ENCODE measurements at regions not wholly inside any gene's neighbourhood (a gene's known extent, or its start where the extent isn't known, plus 50 kb on each side); places are given as distances from the start of the nearest gene placed in this dataset.

DNA sequence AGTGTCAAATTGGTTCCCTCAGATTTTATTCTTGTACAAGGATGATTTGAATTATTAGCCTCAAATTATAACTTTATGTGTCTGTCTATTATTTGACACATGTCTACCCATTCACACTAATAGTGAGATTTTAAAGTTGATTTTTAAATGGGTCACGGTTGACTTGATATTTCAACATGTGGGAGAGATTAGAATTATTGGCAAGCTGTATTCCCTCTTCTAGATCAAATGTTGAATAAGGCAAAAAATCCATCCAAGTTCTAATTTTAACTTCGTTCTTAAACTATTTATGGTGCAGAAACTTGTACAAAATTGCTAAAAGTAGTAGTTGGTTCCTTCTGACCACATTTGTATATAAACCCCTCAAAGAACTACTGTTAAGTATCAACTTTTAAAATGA, 1498.0 kb downstream of the STIM2 start:
- Histone ChIP-seq H3K36me3 (ENCODE audit: control insufficient read depth in 1 of 2, insufficient read depth in 2 of 2, low read length in 1 of 2) (no peaks in the 10 kb centered on the region), H3K27me3 (ENCODE audit: control insufficient read depth in 1 of 2, insufficient read depth in 2 of 2, low read length in 1 of 2) (no peaks in the 10 kb centered on the region), H3K27ac (ENCODE audit: low read depth in 1 of 2, low read length in 2 of 2) (no peak overlapping the region), H3K4me3 (ENCODE audit: low read length in 2 of 2) (no peak overlapping the region), H3K4me1 (ENCODE audit: control insufficient read depth in 1 of 2, insufficient read depth in 2 of 2, low read length in 2 of 2) (no peaks in the 10 kb centered on the region), H3K9me3 (ENCODE audit: control insufficient read depth, low read length) (no peaks in the 10 kb centered on the region)
- ATAC-seq (ENCODE audit: low FRiP score) (no peak), DNase-seq (no peak)
- intact Hi-C loops (cut with DNase I) = no loop called here
- WGBS, 2 donors = 9 to 11% methylated on average over 2 of the region's 2 CpGs

DNA sequence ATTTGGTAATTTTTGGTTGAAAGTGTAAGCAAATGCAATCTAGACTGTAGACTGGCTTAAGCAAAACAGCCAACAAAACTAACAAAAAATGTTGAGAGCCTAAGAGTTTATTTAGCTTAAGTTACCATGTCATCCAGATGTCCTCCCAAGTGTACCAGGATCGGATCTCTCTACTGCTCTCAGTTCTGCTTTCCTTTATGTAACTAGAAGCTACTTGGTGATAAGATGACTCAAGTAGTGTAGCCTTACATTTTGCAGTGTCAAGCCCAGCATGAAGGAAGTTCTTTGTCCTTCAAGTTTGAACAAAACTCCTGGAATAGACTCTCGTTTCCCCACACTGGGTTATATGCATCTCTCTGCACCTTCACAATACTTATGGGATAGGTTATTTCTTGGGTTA, 1500.0 kb downstream of the STIM2 start:
- no peak overlapping the region for H3K27ac ChIP-seq (ENCODE audit: low read depth in 1 of 2, low read length in 2 of 2)
- H3K27me3 ChIP-seq (ENCODE audit: control insufficient read depth in 1 of 2, insufficient read depth in 2 of 2, low read length in 1 of 2) = no peaks in the 10 kb centered on the region
- DNase-seq = no peak
- no peak for ATAC-seq (ENCODE audit: low FRiP score)
- H3K4me1 ChIP-seq (ENCODE audit: control insufficient read depth in 1 of 2, insufficient read depth in 2 of 2, low read length in 2 of 2) = no peaks in the 10 kb centered on the region
- no peaks in the 10 kb centered on the region for H3K36me3 ChIP-seq (ENCODE audit: control insufficient read depth in 1 of 2, insufficient read depth in 2 of 2, low read length in 1 of 2)
- intact Hi-C loops (cut with DNase I) = no loop called here
- 37 to 42% methylated on average over 2 of the region's 2 CpGs for WGBS, 2 donors
- no peaks in the 10 kb centered on the region for H3K9me3 ChIP-seq (ENCODE audit: control insufficient read depth, low read length)
- H3K4me3 ChIP-seq (ENCODE audit: low read length in 2 of 2) = no peak overlapping the region

DNA sequence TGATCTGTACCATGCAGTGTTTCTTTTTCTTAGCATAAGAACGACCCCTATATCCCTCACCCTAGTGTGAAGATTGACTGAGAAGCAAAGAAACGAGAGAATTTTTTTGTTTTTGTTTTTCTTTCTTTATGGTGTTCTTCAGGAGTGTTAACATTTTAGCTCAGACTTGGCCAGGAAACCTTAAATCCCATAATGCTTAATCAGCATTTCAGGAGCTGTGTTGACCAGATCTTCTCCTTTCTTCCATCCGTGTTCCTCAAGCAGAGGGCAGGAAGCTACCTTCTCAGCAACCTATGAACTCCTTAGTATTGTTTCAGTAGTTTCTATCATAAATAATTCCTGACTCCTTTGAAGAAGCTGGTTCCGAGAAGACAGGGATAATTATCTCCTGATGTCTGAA, 1501.5 kb downstream of the STIM2 start:
- no peaks in the 10 kb centered on the region for H3K9me3 ChIP-seq (ENCODE audit: control insufficient read depth, low read length)
- H3K4me1 ChIP-seq (ENCODE audit: control insufficient read depth in 1 of 2, insufficient read depth in 2 of 2, low read length in 2 of 2) = no peaks in the 10 kb centered on the region
- H3K36me3 ChIP-seq (ENCODE audit: control insufficient read depth in 1 of 2, insufficient read depth in 2 of 2, low read length in 1 of 2) = no peaks in the 10 kb centered on the region
- 21 to 40% methylated on average over 4 of the region's 4 CpGs for WGBS, 2 donors
- no peak overlapping the region for H3K4me3 ChIP-seq (ENCODE audit: low read length in 2 of 2)
- intact Hi-C loops (cut with DNase I) = no loop called here
- no peaks in the 10 kb centered on the region for H3K27me3 ChIP-seq (ENCODE audit: control insufficient read depth in 1 of 2, insufficient read depth in 2 of 2, low read length in 1 of 2)
- no peak overlapping the region for H3K27ac ChIP-seq (ENCODE audit: low read depth in 1 of 2, low read length in 2 of 2)
- ATAC-seq (ENCODE audit: low FRiP score) (no peak), DNase-seq (no peak)

DNA sequence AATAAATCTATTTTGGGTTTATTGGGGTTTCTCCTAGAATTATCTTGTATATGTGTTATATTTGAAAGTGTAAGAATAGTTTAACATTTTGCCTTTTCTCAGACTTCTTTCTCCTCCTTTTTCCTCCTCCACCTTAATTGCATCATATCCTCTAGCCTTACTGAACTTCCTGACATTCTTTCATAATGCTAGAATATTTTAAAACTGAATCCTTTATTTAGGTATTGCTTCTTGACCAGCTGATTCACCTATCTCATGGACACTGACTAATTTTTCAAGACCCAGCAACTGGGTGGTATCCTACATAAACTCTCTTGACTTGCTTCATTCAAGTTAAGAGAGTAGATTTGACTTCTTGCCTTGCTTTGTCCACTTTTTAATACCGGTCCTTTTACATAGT, 1508.9 kb downstream of the STIM2 start:
- no peaks in the 10 kb centered on the region for H3K9me3 ChIP-seq (ENCODE audit: control insufficient read depth, low read length)
- H3K4me1 ChIP-seq (ENCODE audit: control insufficient read depth in 1 of 2, insufficient read depth in 2 of 2, low read length in 2 of 2) = no peaks in the 10 kb centered on the region
- 71 to 73% methylated on average over 1 of the region's 1 CpG for whole genome bisulfite sequencing, 2 donors
- H3K27me3 ChIP-seq (ENCODE audit: control insufficient read depth in 1 of 2, insufficient read depth in 2 of 2, low read length in 1 of 2) = no peaks in the 10 kb centered on the region
- no peak overlapping the region for H3K27ac ChIP-seq (ENCODE audit: low read depth in 1 of 2, low read length in 2 of 2)
- H3K36me3 ChIP-seq (ENCODE audit: control insufficient read depth in 1 of 2, insufficient read depth in 2 of 2, low read length in 1 of 2) = no peaks in the 10 kb centered on the region
- intact Hi-C loops (cut with DNase I) = no loop called here
- DNase-seq = no peak
- no peak for ATAC-seq (ENCODE audit: low FRiP score)
- no peak overlapping the region for H3K4me3 ChIP-seq (ENCODE audit: low read length in 2 of 2)

DNA sequence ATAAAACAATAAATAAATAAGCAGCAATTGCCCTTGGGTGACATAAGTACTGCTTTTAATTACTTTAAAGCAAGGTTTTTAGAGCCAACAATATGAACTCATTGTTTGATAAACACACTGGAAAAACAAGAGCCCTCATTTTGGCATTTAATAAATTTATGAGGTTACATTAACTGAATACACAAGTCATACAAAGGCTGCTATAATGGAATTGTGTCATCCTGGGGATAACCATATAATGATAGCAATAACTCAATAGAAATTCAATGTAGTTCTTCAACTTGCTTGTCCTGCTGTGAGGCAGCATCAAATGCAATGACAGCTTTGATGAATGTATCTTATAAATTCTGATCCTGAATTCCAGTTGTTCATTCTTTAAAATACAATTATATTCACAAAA, 1512.5 kb downstream of the STIM2 start:
- no peak overlapping the region for H3K4me3 ChIP-seq (ENCODE audit: low read length in 2 of 2)
- H3K27ac ChIP-seq (ENCODE audit: low read depth in 1 of 2, low read length in 2 of 2) = no peak overlapping the region
- no peaks in the 10 kb centered on the region for H3K27me3 ChIP-seq (ENCODE audit: control insufficient read depth in 1 of 2, insufficient read depth in 2 of 2, low read length in 1 of 2)
- intact Hi-C loops (cut with DNase I) = no loop called here
- no peaks in the 10 kb centered on the region for H3K4me1 ChIP-seq (ENCODE audit: control insufficient read depth in 1 of 2, insufficient read depth in 2 of 2, low read length in 2 of 2)
- DNase-seq (no peak), ATAC-seq (ENCODE audit: low FRiP score) (no peak)
- no peaks in the 10 kb centered on the region for H3K36me3 ChIP-seq (ENCODE audit: control insufficient read depth in 1 of 2, insufficient read depth in 2 of 2, low read length in 1 of 2)
- H3K9me3 ChIP-seq (ENCODE audit: control insufficient read depth, low read length) = no peaks in the 10 kb centered on the region

DNA sequence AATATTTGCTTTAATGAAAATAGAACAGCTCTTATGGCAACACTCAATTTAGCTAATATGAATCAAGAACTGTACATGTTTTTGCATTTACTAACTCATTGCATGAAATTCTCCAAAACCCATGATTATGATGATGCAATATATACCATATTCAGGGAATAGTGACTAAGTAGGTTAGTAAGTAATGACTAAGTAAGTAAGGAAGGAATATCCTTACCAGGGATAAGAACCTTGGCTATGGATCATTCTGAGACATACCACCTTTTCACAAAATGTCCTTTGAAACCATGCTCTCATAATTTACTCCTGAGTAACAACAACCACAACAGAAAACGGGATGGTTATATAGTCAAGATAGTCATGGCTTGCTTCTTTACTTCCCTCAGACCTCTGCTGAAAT, 1513.0 kb downstream of the STIM2 start:
- Histone ChIP-seq H3K9me3 (ENCODE audit: control insufficient read depth, low read length) (no peaks in the 10 kb centered on the region), H3K27me3 (ENCODE audit: control insufficient read depth in 1 of 2, insufficient read depth in 2 of 2, low read length in 1 of 2) (no peaks in the 10 kb centered on the region), H3K36me3 (ENCODE audit: control insufficient read depth in 1 of 2, insufficient read depth in 2 of 2, low read length in 1 of 2) (no peaks in the 10 kb centered on the region), H3K4me1 (ENCODE audit: control insufficient read depth in 1 of 2, insufficient read depth in 2 of 2, low read length in 2 of 2) (no peaks in the 10 kb centered on the region), H3K4me3 (ENCODE audit: low read length in 2 of 2) (no peak overlapping the region), H3K27ac (ENCODE audit: low read depth in 1 of 2, low read length in 2 of 2) (no peak overlapping the region)
- no peak for DNase-seq
- intact Hi-C loops (cut with DNase I) = no loop called here
- WGBS, 2 donors = 61 to 76% methylated on average over 1 of the region's 1 CpG
- ATAC-seq (ENCODE audit: low FRiP score) = no peak

DNA sequence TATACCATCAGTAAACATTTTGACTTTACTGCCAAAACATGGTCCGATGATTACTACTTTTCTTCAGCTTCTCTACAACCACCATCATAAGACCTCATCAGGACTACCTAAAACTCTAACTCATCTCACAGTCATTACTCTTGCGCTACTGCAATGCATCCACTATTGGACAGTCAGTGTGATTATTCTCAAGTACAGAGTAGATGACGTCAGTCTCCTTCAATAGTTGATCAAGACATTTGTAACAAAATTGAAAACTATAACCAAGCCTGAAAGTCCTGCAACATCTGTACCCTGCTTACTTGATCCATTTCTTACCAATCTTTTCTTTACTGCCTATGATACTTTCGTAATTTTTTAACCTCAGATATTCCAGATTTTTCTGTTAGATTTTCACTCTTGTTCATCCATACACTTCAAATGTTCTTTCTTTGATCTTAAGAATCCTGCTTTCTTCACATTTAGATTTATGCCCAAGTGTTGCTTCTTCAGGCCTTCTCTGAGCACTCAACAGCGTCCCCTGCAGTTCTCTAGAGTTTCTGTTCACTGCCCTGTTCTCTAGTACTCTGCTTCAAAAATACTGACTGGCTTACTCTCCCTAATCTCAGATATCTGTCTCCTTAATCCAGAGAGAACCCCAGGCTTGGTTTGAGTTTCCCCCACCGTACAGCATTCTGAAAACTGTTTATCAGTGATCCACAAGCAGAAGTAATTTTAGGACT, 1517.6 kb downstream of the STIM2 start:
- WGBS, 2 donors = 74 to 76% methylated on average over 6 of the region's 6 CpGs
- ATAC-seq (ENCODE audit: low FRiP score) = no peak
- no peak overlapping the region for H3K27ac ChIP-seq (ENCODE audit: low read depth in 1 of 2, low read length in 2 of 2)
- intact Hi-C loops (cut with DNase I) = no loop called here
- no peaks in the 10 kb centered on the region for H3K27me3 ChIP-seq (ENCODE audit: control insufficient read depth in 1 of 2, insufficient read depth in 2 of 2, low read length in 1 of 2)
- H3K4me3 ChIP-seq (ENCODE audit: low read length in 2 of 2) = no peak overlapping the region
- no peak for DNase-seq
- H3K4me1 ChIP-seq (ENCODE audit: control insufficient read depth in 1 of 2, insufficient read depth in 2 of 2, low read length in 2 of 2) = no peaks in the 10 kb centered on the region
- H3K36me3 ChIP-seq (ENCODE audit: control insufficient read depth in 1 of 2, insufficient read depth in 2 of 2, low read length in 1 of 2) = no peaks in the 10 kb centered on the region
- no peaks in the 10 kb centered on the region for H3K9me3 ChIP-seq (ENCODE audit: control insufficient read depth, low read length)

DNA sequence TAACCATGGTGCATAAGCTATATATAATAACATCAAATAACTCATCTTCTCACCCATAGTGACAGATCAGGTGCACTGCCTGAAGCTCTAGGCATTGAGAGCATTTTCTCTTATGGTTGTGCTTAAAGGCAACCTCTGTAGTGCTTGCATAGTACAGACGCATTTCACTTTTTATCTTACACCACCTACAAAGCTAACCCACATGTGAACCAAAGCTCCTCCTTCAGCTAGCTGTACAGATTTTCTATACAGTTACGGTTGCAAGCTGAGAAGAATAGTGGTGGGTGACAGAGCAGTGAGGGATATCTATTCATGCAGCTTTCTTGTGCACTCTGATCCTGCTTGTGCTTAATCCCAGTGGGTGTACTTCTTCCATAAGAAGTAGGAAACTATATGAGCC, 1525.2 kb downstream of the STIM2 start:
- Histone ChIP-seq H3K4me1 (ENCODE audit: control insufficient read depth in 1 of 2, insufficient read depth in 2 of 2, low read length in 2 of 2) (no peaks in the 10 kb centered on the region), H3K4me3 (ENCODE audit: low read length in 2 of 2) (no peak overlapping the region), H3K27ac (ENCODE audit: low read depth in 1 of 2, low read length in 2 of 2) (no peak overlapping the region), H3K36me3 (ENCODE audit: control insufficient read depth in 1 of 2, insufficient read depth in 2 of 2, low read length in 1 of 2) (no peaks in the 10 kb centered on the region), H3K9me3 (ENCODE audit: control insufficient read depth, low read length) (no peaks in the 10 kb centered on the region), H3K27me3 (ENCODE audit: control insufficient read depth in 1 of 2, insufficient read depth in 2 of 2, low read length in 1 of 2) (no peaks in the 10 kb centered on the region)
- WGBS, 2 donors = 77 to 78% methylated on average over 2 of the region's 2 CpGs
- DNase-seq (no peak), ATAC-seq (ENCODE audit: low FRiP score) (no peak)
- intact Hi-C loops (cut with DNase I) = no loop called here

DNA sequence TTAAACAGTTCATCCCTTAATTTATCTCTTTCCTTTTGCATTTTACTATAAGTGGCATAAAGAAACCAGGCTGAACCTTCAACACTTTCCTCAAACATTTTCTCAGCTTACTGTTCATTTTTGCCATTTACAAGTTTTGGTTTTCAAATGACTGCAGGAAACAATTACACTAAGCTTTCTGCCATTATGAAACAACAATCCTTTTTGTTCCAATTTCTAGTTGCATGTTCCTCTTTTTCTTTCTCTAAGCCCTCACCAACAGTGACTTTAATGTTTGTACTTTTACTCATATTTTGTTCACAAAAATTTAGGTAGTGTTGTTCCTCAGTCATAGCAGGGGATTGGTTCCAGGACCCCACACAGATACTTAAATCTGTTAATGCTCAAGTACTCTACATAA, 1526.1 kb downstream of the STIM2 start:
- Histone ChIP-seq H3K27me3 (ENCODE audit: control insufficient read depth in 1 of 2, insufficient read depth in 2 of 2, low read length in 1 of 2) (no peaks in the 10 kb centered on the region), H3K4me3 (ENCODE audit: low read length in 2 of 2) (no peak overlapping the region), H3K4me1 (ENCODE audit: control insufficient read depth in 1 of 2, insufficient read depth in 2 of 2, low read length in 2 of 2) (no peaks in the 10 kb centered on the region), H3K36me3 (ENCODE audit: control insufficient read depth in 1 of 2, insufficient read depth in 2 of 2, low read length in 1 of 2) (no peaks in the 10 kb centered on the region), H3K27ac (ENCODE audit: low read depth in 1 of 2, low read length in 2 of 2) (no peak overlapping the region), H3K9me3 (ENCODE audit: control insufficient read depth, low read length) (no peaks in the 10 kb centered on the region)
- DNase-seq (no peak), ATAC-seq (ENCODE audit: low FRiP score) (no peak)
- intact Hi-C loops (cut with DNase I) = no loop called here
